Astrocyte (in vitro differentiated cells and primary cell): ENCODE measurements at regions not wholly inside any gene's neighbourhood (a gene's known extent, or its start where the extent isn't known, plus 50 kb on each side); places are given as distances from the start of the nearest gene placed in this dataset.

Experiments used
- CTCF ChIP-seq: IDR thresholded peaks from 2 replicates; pipeline ENCODE4 v1.5.1; 2011; ENCODE audit warnings: low read depth, mild to moderate bottlenecking, inconsistent platforms, low read length, moderate library complexity; ENCODE audit not compliant: insufficient read depth
- EZH2 ChIP-seq: IDR thresholded peaks from 2 replicates; pipeline ENCODE4 v1.6.1; 2012; ENCODE audit warnings: mild to moderate bottlenecking, low read length, inconsistent platforms; ENCODE audit not compliant: insufficient read depth

- TF ChIP-seq CTCF, result no peak
- no peak for TF ChIP-seq EZH2
These were observed 68.9 kb downstream of the PERP start for GRCh38 chr6:138038142-138038870.
